WTC11 (cell line): ENCODE measurements at regions not wholly inside any gene's neighbourhood (a gene's known extent, or its start where the extent isn't known, plus 50 kb on each side); places are given as distances from the start of the nearest gene placed in this dataset.

Source experiments
- KAT7 ChIP-seq: sonication (generic); formaldehyde crosslinking; IDR thresholded peaks from 2 replicates; pipeline ENCODE4 v1.8.1; 2023; ENCODE audit warnings: missing genetic modification reagents, mild to moderate bottlenecking, borderline replicate concordance
- TF ChIP-seq, protein P1 (sequence below): fragments of 200-600 bp; IDR thresholded peaks from 2 replicates; pipeline ENCODE4 v1.8.0; 2022; ENCODE audit warnings: antibody characterized with exemption
- TF ChIP-seq, protein P2 (sequence below): sonication (generic); formaldehyde crosslinking; conservative IDR thresholded peaks from 2 replicates; pipeline ENCODE4 v1.8.1; 2022; ENCODE audit warnings: mild to moderate bottlenecking, missing genetic modification reagents
- TF ChIP-seq, protein P3 (sequence below): fragments of 250-450 bp; sonication (Bioruptor Pico); IDR thresholded peaks from 2 replicates; pipeline ENCODE4 v1.9.0; 2021; ENCODE audit warnings: mild to moderate bottlenecking
- TF ChIP-seq, protein P4 (sequence below): sonication (generic); formaldehyde crosslinking; IDR thresholded peaks from 2 replicates; pipeline ENCODE4 v1.8.1; 2023; ENCODE audit warnings: mild to moderate bottlenecking, moderate library complexity, missing genetic modification reagents

DNA sequence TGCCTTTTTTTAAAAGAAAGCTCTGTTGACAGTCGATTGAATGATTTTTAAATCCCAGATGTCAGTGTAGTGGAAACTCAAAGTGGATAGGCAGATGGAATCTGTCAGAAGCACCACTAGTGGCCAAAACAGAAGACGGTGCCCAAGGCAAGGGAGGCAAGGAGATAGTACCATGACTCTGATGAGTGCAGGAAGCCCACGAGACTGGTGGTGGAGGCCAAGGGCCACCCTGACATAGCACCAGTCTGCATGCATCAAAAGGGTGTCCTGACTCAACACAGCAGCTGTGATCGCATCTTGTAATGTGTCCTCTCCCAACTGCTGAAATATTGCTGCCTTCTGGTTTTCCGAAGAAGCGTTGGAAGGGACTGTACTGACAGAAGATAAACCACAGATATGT lies 124.1 kb upstream of the PAPPA2 start:
- TF ChIP-seq, protein P1, sequence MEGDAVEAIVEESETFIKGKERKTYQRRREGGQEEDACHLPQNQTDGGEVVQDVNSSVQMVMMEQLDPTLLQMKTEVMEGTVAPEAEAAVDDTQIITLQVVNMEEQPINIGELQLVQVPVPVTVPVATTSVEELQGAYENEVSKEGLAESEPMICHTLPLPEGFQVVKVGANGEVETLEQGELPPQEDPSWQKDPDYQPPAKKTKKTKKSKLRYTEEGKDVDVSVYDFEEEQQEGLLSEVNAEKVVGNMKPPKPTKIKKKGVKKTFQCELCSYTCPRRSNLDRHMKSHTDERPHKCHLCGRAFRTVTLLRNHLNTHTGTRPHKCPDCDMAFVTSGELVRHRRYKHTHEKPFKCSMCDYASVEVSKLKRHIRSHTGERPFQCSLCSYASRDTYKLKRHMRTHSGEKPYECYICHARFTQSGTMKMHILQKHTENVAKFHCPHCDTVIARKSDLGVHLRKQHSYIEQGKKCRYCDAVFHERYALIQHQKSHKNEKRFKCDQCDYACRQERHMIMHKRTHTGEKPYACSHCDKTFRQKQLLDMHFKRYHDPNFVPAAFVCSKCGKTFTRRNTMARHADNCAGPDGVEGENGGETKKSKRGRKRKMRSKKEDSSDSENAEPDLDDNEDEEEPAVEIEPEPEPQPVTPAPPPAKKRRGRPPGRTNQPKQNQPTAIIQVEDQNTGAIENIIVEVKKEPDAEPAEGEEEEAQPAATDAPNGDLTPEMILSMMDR, result no peak
- TF ChIP-seq, protein P2, sequence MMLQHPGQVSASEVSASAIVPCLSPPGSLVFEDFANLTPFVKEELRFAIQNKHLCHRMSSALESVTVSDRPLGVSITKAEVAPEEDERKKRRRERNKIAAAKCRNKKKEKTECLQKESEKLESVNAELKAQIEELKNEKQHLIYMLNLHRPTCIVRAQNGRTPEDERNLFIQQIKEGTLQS (CRISPR knock-in tag), result no peak
- TF ChIP-seq, protein P3, sequence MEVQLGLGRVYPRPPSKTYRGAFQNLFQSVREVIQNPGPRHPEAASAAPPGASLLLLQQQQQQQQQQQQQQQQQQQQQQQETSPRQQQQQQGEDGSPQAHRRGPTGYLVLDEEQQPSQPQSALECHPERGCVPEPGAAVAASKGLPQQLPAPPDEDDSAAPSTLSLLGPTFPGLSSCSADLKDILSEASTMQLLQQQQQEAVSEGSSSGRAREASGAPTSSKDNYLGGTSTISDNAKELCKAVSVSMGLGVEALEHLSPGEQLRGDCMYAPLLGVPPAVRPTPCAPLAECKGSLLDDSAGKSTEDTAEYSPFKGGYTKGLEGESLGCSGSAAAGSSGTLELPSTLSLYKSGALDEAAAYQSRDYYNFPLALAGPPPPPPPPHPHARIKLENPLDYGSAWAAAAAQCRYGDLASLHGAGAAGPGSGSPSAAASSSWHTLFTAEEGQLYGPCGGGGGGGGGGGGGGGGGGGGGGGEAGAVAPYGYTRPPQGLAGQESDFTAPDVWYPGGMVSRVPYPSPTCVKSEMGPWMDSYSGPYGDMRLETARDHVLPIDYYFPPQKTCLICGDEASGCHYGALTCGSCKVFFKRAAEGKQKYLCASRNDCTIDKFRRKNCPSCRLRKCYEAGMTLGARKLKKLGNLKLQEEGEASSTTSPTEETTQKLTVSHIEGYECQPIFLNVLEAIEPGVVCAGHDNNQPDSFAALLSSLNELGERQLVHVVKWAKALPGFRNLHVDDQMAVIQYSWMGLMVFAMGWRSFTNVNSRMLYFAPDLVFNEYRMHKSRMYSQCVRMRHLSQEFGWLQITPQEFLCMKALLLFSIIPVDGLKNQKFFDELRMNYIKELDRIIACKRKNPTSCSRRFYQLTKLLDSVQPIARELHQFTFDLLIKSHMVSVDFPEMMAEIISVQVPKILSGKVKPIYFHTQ (CRISPR knock-in tag), result no peak
- TF ChIP-seq, protein P4, sequence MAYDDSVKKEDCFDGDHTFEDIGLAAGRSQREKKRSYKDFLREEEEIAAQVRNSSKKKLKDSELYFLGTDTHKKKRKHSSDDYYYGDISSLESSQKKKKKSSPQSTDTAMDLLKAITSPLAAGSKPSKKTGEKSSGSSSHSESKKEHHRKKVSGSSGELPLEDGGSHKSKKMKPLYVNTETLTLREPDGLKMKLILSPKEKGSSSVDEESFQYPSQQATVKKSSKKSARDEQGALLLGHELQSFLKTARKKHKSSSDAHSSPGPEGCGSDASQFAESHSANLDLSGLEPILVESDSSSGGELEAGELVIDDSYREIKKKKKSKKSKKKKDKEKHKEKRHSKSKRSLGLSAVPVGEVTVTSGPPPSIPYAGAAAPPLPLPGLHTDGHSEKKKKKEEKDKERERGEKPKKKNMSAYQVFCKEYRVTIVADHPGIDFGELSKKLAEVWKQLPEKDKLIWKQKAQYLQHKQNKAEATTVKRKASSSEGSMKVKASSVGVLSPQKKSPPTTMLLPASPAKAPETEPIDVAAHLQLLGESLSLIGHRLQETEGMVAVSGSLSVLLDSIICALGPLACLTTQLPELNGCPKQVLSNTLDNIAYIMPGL (CRISPR knock-in tag), result no peak
- TF ChIP-seq KAT7 (CRISPR knock-in tag), result no peak
